CD4-positive, alpha-beta T cell (primary cell): ENCODE measurements at regions not wholly inside any gene's neighbourhood (a gene's known extent, or its start where the extent isn't known, plus 50 kb on each side); places are given as distances from the start of the nearest gene placed in this dataset.

Source experiments
- ATAC-seq: fragments of 200-7000 bp; cut with Tn5 transposase; one replicate; pipeline ENCODE4 v1.10.0; 2022; ENCODE audit warnings: mild to moderate bottlenecking; ENCODE audit not compliant: poor library complexity
- CTCF ChIA-PET: fragments of 350-600 bp; sonication (Branson Sonifier 250); formaldehyde crosslinking; loops from one replicate; lab custom pipeline; 2021; ENCODE audit warnings: antibody characterized with exemption, inconsistent platforms; lab: Charles Lee
- POLR2A ChIA-PET: fragments of 350-600 bp; sonication (Branson Sonifier 250); formaldehyde crosslinking; loops from one replicate; lab custom pipeline; 2021; ENCODE audit warnings: antibody characterized with exemption, inconsistent platforms; lab: Charles Lee
- DNase-seq, 14 experiments: peaks; one replicate each; pipeline ENCODE4 v3.0.0-alpha.2; 2013 to 2020; ENCODE audit warnings: mixed read lengths in 2 of 14
- H3K27ac ChIP-seq, 2 donors: one replicate each; pipeline versions ENCODE4 v1.5.1 to v1.7.0; 2013; ENCODE audit warnings: low read length in 2 of 2, low read depth in 1 of 2, mild to moderate bottlenecking in 1 of 2
- H3K27me3 ChIP-seq, 2 experiments: 1 replicate in 1 of 2; 2 replicates in 1 of 2; pipeline versions ENCODE4 v1.6.1 to v1.7.0; 2013; ENCODE audit warnings: low read length in 2 of 2, control low read depth in 1 of 2, mild to moderate bottlenecking in 1 of 2, moderate library complexity in 1 of 2; ENCODE audit not compliant: insufficient read depth in 2 of 2, control insufficient read depth in 1 of 2
- H3K36me3 ChIP-seq: one replicate; pipeline ENCODE4 v1.6.1; 2013; ENCODE audit warnings: low read length, control low read depth; ENCODE audit not compliant: insufficient read depth
- H3K4me1 ChIP-seq: one replicate; pipeline ENCODE4 v1.6.1; 2013; ENCODE audit warnings: low read length, control low read depth; ENCODE audit not compliant: insufficient read depth
- H3K4me3 ChIP-seq: one replicate; pipeline ENCODE4 v1.5.1; 2013; ENCODE audit warnings: mild to moderate bottlenecking, low read length, moderate library complexity
- H3K9me3 ChIP-seq, 2 experiments: 1 replicate in 1 of 2; 2 replicates in 1 of 2; pipeline versions ENCODE4 v1.6.1 to v1.7.0; 2013; ENCODE audit warnings: low read length in 2 of 2, mild to moderate bottlenecking in 2 of 2, control low read depth in 1 of 2, moderate library complexity in 1 of 2; ENCODE audit not compliant: control insufficient read depth in 1 of 2, insufficient read depth in 1 of 2
- H3K27ac Mint-ChIP-seq: one replicate; pipeline ENCODE4 v1.8.0; 2020; ENCODE audit warnings: mixed read lengths
- H3K27me3 Mint-ChIP-seq: one replicate; pipeline ENCODE4 v1.8.0; 2021; ENCODE audit warnings: mixed read lengths
- H3K36me3 Mint-ChIP-seq: one replicate; pipeline ENCODE4 v1.8.0; 2021; ENCODE audit warnings: low read depth, mixed read lengths
- H3K4me1 Mint-ChIP-seq: one replicate; pipeline ENCODE4 v1.8.0; 2021; ENCODE audit warnings: low read depth, mixed read lengths
- H3K4me3 Mint-ChIP-seq: one replicate; pipeline ENCODE4 v1.8.0; 2020; ENCODE audit warnings: mild to moderate bottlenecking, mixed read lengths
- H3K9me3 Mint-ChIP-seq: one replicate; pipeline ENCODE4 v1.8.0; 2020; ENCODE audit warnings: mixed read lengths
- intact Hi-C, 2 experiments: fragments of 100-400 bp; cut with DNase I in 1 of 2; cut with micrococcal nuclease in 1 of 2; formaldehyde crosslinking; loops; one replicate each; pipeline versions ENCODE4 v1.15.1 to v1.9.0; 2023 to 2025; cut with DNase I, micrococcal nuclease
- TF ChIP-seq, protein P1 (sequence below): fragments of 200-600 bp; IDR thresholded peaks from one replicate; pipeline ENCODE4 v1.8.0; 2022; ENCODE audit warnings: antibody characterized with exemption, mild to moderate bottlenecking

- ATAC-seq, result no peak
- Mint-ChIP-seq H3K27ac (no peak overlapping the region), H3K27me3 (peaks cover 20% of the 10 kb centered on the region), H3K4me3 (no peak overlapping the region), H3K36me3 (no peaks in the 10 kb centered on the region), H3K4me1 (no peaks in the 10 kb centered on the region), H3K9me3 (no peaks in the 10 kb centered on the region)
- Histone ChIP-seq H3K36me3 (no peaks in the 10 kb centered on the region), H3K27me3 (peaks cover 2 to 5% of the 10 kb centered on the region in 2 experiments), H3K4me3 (no peak overlapping the region), H3K27ac (no peak overlapping the region), H3K4me1 (no peaks in the 10 kb centered on the region), H3K9me3 (no peaks in the 10 kb centered on the region)
- TF ChIP-seq, protein P1, sequence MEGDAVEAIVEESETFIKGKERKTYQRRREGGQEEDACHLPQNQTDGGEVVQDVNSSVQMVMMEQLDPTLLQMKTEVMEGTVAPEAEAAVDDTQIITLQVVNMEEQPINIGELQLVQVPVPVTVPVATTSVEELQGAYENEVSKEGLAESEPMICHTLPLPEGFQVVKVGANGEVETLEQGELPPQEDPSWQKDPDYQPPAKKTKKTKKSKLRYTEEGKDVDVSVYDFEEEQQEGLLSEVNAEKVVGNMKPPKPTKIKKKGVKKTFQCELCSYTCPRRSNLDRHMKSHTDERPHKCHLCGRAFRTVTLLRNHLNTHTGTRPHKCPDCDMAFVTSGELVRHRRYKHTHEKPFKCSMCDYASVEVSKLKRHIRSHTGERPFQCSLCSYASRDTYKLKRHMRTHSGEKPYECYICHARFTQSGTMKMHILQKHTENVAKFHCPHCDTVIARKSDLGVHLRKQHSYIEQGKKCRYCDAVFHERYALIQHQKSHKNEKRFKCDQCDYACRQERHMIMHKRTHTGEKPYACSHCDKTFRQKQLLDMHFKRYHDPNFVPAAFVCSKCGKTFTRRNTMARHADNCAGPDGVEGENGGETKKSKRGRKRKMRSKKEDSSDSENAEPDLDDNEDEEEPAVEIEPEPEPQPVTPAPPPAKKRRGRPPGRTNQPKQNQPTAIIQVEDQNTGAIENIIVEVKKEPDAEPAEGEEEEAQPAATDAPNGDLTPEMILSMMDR, result no peak
- ChIA-PET CTCF (interaction anchor here (1.0 kb wide), 1 partner anchor 10 kb away, joined by 4 read pairs; no protein-coding TSS in a partner anchor), POLR2A (no interaction called here)
- no peak for DNase-seq
- intact Hi-C loops, result loop anchor here (10.0 kb wide), 1 partner anchor 336 kb away; no protein-coding TSS in a partner anchor
Measured at GRCh38 chr7:35530124-35531109, 164.5 kb downstream of the HERPUD2 start.

GRCh38 chr7:35529713-35530112 is 165.2 kb downstream of the HERPUD2 start:
- Histone ChIP-seq H3K27ac (no peak overlapping the region), H3K36me3 (no peaks in the 10 kb centered on the region), H3K4me3 (no peak overlapping the region), H3K4me1 (no peaks in the 10 kb centered on the region), H3K9me3 (no peaks in the 10 kb centered on the region), H3K27me3 (peaks cover 2 to 5% of the 10 kb centered on the region in 2 experiments)
- Mint-ChIP-seq H3K4me3 (no peak overlapping the region), H3K9me3 (no peaks in the 10 kb centered on the region), H3K27me3 (peaks cover 20% of the 10 kb centered on the region), H3K27ac (no peak overlapping the region), H3K4me1 (no peaks in the 10 kb centered on the region), H3K36me3 (no peaks in the 10 kb centered on the region)
- ChIA-PET CTCF (interaction anchor here (1.0 kb wide), 1 partner anchor 10 kb away, joined by 4 read pairs; no protein-coding TSS in a partner anchor), POLR2A (no interaction called here)
- DNase-seq, result no peak
- TF ChIP-seq, protein P1, result no peak
- intact Hi-C loops, result loop anchor here (10.0 kb wide), 1 partner anchor 335 kb away; no protein-coding TSS in a partner anchor
- ATAC-seq, result no peak

- H3K4me3 Mint-ChIP-seq, result no peak overlapping the region
- no peak for DNase-seq
- Histone ChIP-seq H3K4me3 (no peak overlapping the region), H3K36me3 (no peaks in the 10 kb centered on the region), H3K9me3 (no peaks in the 10 kb centered on the region), H3K27ac (no peak overlapping the region), H3K4me1 (no peaks in the 10 kb centered on the region), H3K27me3 (peaks cover 2 to 5% of the 10 kb centered on the region in 2 experiments)
- H3K27me3 Mint-ChIP-seq, result peaks cover 26% of the 10 kb centered on the region
- no peaks in the 10 kb centered on the region for H3K4me1 Mint-ChIP-seq
- ChIA-PET POLR2A (no interaction called here), CTCF (no interaction called here)
- H3K9me3 Mint-ChIP-seq, result no peaks in the 10 kb centered on the region
- H3K36me3 Mint-ChIP-seq, result no peaks in the 10 kb centered on the region
- ATAC-seq, result no peak
- intact Hi-C loops, result no loop called here
- TF ChIP-seq, protein P1, result no peak
- no peak overlapping the region for H3K27ac Mint-ChIP-seq
Measured at GRCh38 chr7:35528381-35528977, 166.5 kb downstream of the HERPUD2 start.
